Stimulated activated CD8-positive, alpha-beta memory T cell treated with anti-CD3 and anti-CD28 coated beads, Interleukin-12 subunit alpha, Interleukin-12 subunit beta, amount 100 ng/mL, for 4 hours (primary cell): ENCODE measurements at regions not wholly inside any gene's neighbourhood (a gene's known extent, or its start where the extent isn't known, plus 50 kb on each side); places are given as distances from the start of the nearest gene placed in this dataset.
"Not testable (repeated sequence)": the region's sequence is repeated elsewhere in the genome, so short reads cannot be mapped to it uniquely, and the experiment has no call there.

Source experiments
- DNase-seq: peaks from one replicate; pipeline ENCODE4 v3.0.0-alpha.2; 2020; ENCODE audit warnings: low read depth

DNA sequence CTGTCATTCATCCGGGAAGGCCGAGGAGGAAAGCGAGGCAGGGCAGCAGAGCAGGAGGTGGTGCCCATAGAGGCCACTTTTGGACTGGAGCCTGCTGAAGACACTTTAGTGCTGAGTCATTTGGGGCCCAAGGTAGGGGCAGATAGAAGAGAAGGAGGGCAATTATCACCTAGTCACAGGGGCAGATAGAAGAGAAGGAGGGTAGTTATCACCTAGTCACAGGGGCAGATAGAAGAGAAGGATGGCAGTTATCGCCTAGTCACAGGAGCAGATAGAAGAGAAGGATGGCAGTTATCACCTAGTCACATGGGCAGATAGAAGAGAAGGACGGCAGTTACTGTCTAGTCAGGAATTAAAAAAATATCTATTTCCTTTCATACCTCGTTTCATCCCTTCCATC lies 1372.6 kb downstream of the FOXD4L5 start:
- DNase-seq = not testable (repeated sequence)

DNA sequence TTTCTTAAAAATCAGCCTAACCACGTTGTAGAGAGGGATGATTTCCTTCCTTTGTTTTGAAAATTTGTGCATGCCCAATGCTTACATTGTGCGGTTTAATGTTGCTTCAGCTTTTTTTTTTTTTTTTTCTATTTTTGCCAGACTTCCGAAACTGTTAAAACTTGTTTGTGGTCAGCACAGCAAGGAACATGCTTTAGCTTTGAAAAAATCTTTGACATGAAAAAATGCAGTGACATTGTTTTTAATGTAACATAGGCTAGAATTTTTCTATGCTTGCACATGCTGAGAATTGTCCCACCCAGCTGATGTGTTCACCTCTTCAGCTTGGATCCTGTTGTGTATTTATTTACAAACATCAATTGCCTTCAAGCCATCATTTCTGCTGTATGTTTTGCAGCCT lies 1375.9 kb downstream of the FOXD4L5 start:
- DNase-seq = not testable (repeated sequence)

GRCh38 chr9:63899637-63900190 lies 1385.3 kb downstream of the FOXD4L5 start:
- not testable (repeated sequence) for DNase-seq

DNA sequence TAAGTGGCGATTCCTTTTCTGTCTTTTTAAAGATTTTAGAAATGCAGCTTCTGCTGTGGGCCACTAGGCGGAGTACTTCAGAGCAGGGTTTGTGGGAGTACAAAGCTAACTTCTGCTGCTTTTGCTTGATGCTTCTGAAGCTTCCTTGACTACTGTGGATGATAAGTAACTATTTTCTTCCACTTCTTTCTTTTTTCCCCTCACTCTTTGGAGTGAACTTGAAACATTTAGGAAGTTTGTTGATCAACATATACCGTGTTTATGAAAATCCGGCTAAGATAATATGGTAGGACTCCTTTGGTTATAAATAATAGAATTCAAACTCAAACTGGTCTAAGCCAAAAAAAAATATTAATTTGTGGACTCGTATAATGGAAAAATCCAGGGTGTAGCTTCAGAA lies 1403.6 kb downstream of the FOXD4L5 start:
- DNase-seq = not testable (repeated sequence)

- DNase-seq = not testable (repeated sequence)
These were observed 1408.6 kb downstream of the FOXD4L5 start for GRCh38 chr9:63876380-63876779.

GRCh38 chr9:63859475-63860215 lies 1425.4 kb downstream of the FOXD4L5 start:
- DNase-seq = peak; percentile 15

DNA sequence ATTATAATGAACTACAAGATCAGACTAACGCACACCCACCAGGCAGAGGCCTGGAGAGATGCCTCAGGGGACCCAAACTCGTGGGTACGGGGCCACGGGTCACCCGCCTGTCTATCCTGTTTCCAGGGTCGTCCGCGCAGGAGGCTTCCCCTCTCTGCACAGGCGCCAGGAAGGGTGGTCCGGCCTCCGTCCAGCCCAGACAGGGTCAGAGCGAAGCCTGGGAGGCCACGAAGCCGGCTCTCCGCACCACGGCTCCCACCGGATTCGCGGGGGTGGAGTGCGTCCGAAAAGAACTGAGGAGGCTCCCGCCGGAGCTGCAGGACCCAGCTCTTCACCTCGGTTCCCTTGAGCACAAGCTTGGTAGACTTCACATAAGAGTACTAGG lies 1425.9 kb downstream of the FOXD4L5 start:
- not testable (repeated sequence) for DNase-seq

- DNase-seq = not testable (repeated sequence)
These were observed 1431.8 kb downstream of the FOXD4L5 start for GRCh38 chr9:63853140-63853751.

DNA sequence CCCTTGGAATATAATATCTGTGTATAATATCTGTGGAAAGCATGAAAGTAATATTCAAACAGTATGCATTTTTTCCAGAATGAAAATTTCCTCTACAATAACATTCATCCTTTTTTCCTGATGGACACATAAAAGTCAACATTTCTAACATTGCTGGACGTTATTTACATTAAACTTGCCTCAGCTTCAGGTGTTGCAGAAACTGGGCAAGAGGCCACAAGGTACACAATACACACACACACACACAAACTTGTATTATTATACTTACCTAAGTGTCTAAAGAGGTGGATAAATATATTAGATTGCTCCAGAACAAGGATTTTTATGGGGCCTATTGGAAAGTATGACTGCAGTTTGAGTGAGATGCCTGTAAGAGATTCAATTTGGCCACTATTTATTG lies 1460.2 kb downstream of the FOXD4L5 start:
- DNase-seq = not testable (repeated sequence)

GRCh38 chr9:63823375-63824201 lies 1461.4 kb downstream of the FOXD4L5 start:
- not testable (repeated sequence) for DNase-seq

DNA sequence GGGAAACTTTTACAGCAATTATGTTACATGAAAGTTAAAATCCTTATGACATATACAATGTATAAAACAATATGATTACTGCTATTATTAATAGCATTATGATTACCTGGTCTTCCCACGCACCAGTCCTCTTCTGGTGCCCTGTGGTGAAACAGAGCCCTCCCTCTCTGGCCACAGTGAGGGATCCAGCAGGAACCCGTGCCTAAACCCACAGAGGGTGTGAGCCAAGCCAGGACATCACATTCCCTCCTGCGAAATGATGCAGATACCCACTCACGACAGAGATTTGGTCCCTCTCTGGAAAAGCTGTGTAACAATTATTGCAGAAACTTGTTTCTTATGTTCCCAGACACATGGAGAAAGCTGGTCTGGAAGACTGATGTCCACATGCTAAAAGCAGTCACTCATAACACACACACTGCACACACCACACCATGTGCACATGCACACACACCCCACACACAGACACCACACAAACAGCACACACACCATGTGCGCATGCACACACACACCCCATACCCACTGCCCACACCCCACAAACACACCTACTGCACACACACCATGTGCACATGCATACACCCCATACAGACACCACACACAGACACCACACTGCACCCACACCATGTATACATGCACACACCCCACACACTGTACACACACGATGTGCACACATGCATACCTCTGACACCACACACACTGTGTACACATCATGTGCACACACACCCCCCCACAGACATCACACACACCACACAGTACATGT lies 1462.2 kb downstream of the FOXD4L5 start:
- DNase-seq = not testable (repeated sequence)

DNA sequence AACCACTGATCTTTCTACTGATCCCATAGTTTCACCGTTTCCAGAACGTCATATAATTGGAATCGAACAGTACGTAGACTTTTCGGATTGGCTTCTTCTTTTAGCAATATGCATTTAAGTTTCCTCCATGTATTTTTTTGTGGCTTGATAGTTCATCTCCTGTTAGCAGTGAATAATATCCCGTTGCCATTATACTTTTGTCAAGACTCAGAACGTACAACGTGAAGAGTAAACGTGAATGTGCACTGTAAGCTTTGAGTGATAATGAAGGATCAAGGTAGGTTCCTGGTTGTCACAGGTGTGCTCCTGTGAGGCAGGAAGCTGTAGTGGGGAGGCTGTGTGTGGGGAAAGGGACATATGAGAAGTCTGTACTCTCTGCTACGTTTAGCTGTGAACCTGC lies 1463.7 kb downstream of the FOXD4L5 start:
- DNase-seq = not testable (repeated sequence)

DNA sequence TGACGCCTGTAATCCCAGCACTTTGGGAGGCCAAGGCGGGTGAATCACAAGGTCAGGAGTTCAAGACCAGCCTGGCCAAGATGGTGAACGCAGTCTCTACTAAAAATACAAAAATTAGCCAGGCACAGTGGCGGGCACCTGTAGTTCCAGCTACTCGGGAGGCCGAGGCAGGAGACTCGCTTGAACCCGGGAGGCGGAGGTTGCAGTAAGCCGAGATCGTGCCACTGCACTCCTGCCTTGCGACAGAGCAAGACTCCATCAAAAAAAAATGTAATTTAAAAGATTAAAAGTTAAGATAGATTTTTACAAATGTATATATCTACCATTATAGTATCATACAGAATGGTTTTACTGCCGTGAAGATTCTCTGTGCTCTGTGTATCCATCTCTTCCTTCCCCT lies 1464.1 kb downstream of the FOXD4L5 start:
- DNase-seq = not testable (repeated sequence)

- DNase-seq = not testable (repeated sequence)
These were observed 1464.6 kb downstream of the FOXD4L5 start for GRCh38 chr9:63820383-63820782.

DNA sequence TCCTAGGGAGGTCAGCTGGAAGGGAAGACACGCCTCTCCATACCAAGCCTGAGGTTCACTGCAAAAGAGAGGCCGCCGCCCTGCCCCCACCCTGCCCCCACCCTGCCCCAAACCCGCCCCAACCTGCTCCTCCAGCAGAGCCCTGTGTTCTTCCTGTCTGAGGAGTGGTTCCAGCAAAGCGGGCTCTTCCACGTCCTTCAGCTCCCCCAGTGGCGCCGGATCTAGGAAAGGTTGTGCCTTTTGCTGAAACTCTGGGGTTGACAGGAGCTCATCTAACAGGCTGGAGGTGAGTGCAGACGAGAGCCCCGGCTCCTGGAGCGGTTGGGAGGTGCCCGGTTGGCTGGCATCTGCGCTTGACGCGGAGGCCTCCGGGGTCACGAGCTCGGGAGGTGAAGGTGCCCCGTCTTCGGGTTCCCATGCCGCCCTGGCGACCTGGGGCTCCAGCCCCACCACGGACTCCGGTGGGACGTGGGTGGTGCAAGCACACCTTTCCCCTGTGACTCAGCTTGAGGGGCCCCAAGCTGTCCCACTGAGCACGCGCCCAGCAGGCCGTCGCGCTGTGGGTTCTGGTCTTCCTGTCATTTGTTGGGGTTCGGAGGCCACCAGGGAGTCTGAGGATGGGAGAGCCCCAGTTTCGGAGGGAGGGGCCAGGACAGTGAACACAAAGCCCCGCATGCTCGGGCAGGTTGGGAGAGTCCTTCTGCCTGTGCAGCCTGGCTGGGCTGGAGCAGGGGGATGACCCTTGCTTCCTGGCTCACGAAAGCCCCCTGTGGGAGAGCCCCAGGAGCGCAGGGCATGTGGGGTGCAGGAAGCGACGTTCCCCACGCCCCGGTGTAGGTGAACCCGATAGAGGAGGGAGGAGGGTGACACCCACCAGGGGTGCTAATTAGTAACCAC lies 1467.1 kb downstream of the FOXD4L5 start:
- DNase-seq = peak; percentile 55

DNA sequence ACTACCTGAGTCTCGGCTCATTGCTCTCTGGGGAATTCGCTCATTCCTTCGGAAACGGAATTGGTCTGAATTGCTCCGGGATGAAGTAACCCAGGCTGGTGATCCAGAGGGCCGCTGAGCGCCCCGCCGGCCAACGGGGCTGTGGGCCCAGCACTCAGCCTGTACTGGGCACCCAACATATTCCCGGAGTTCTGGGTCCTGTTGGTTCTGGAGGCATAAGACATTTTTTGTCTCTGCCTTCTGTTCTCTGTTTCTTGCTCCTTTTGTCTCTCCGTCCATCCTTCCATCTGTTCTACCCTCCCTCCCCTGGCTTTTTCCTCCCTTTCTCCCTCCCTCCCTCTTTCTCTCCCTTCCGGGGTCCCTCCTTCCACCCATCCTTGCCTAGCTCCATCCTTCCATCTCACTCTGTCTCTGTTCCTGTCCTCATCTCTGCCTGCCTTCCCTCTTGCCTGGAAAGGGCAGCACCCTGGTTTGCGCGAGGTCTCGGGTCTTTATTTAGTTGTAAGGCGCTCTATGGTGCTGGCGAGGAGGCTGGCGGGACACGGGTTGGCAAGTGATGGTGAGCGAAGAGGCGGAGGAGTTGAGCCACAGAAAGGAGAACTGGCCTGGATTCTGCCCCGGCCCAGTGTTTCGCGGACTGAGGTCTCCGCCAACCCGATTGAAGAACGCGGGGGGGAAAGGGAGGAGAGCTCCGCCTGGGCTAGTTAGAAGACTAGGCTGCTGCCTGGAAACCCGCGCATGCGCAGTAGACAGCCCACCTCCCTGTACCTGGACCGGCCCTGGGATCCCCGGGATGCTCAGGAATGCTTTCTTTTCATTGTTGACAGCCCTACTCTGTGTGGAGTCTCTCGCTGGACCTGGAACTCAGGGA lies 1468.0 kb downstream of the FOXD4L5 start:
- peak; percentile 48 for DNase-seq

DNA sequence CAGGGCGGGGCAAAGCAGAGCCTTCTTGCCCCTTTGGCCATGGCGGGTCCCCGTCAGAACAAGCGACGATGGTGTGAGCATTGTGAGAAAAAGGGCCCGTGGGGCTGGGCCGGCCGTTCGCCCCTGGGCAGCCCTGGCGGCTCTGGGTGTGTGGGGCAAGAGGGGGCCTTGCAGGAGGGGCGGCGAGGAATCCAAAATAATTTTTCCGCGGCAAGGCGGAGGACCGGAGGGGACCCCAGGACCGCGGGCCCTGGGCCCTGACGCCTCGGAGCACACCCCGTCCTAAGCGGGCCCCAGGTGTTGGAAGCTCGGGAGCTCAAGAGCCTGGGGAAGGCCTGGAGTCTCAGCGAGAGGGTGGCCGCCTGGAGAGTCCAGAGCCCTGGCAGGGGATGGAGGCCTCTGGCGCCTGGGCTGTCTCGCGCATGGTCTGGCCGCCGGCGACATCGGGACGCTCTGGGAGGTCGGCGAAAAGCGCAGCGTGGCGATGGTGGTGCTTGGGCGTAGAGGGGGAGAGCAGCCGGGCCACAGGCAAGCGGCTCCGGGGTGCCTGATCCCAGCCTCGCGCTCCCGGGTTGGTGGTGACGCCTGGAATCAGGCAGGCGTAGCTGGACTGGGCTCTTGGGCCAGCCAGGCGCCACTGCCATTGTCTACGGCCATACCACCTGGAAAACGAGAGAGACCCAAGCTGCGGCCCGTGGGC lies 1469.9 kb downstream of the FOXD4L5 start:
- not testable (repeated sequence) for DNase-seq

DNA sequence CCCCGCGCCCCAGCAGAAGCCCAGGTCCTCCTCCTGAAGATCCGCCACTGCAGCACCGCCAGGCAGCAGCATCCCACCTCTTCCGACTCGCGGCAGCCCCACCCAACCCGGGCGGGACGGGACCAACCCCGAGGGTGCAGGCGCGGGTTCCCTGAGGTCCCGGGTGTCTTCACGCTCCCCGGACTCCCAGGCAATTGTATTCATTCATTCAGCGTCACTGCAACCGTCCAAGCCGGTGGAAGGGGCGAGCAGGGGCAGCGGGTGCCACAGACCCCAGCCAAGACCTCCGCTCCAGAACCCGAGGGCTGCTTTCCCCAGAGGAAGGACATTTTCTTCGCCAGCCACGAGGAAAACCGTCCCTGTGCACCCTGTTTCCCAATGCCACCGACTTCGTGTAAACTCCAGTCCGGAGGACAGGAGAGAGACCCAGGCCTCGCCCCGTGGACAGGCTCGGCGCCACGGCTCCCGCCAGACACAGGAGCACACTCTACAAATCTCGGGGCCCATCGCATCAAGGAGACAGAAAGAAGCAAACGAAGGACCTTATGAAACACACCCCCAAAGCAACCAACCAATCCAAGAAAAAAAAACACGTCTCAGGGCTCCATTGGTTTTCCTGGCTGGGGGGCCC lies 1471.5 kb downstream of the FOXD4L5 start:
- not testable (repeated sequence) for DNase-seq
